ENCODE measurements at regions not wholly inside any gene's neighbourhood (a gene's known extent, or its start where the extent isn't known, plus 50 kb on each side); places are given as distances from the start of the nearest gene placed in this dataset.
A peak's percentile ranks its signal among the peaks of the same experiment; 100 is the strongest.
"Not testable (repeated sequence)": the region's sequence is repeated elsewhere in the genome, so short reads cannot be mapped to it uniquely, and the experiment has no call there.

- peak; percentile 57 for DNase-seq (ENCODE audit: low read depth)
Observed at GRCh38 chr6:11890849-11891248, 112.2 kb upstream of the ADTRP start.

- no peak for DNase-seq (ENCODE audit: low read depth)
Observed at GRCh38 chr6:11890209-11890608, 111.6 kb upstream of the ADTRP start.

- DNase-seq (ENCODE audit: low read depth) = peak; percentile 76
Observed at GRCh38 chr6:11889572-11889971, 111.0 kb upstream of the ADTRP start.

DNA sequence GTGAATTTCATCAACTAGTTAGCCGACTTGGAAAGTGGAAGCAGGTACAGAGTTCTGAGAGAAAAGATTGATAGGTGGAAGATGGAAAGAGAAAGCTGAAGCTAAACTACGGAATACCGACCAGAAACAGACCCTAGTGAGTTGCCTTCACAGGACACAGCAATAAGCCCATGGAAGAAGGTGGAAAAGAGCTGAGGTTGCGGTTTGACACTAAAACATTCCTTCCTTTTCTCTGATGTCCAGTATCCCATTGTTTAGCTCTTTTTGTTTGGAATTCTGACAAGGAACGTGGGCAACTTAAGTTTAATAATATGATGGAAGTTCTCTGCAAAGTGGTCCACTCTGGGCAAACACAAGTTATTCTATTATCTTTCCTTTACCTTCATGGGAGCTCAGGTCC is 110.1 kb upstream of the ADTRP start:
- no peak for DNase-seq (ENCODE audit: low read depth)

DNA sequence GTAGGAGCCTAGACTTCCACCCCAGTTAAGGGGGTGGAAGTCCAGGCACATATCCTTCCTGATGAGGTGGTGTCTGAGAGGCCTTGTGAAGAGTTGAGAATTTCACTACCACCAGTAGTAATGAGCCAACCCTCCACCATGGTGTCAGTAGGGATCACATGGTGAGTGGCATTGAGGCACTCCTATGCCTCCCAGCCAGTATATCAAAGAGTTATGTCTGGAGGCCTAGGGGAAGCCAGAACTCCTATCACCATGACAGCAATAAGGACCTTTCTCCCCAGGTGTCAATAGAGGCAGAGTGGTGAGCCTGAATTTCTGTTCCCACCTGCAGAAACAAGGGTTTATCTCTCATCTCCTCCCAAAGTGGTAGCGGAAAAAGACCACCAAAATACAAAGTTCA is 106.6 kb upstream of the ADTRP start:
- DNase-seq (ENCODE audit: low read depth) = no peak

DNA sequence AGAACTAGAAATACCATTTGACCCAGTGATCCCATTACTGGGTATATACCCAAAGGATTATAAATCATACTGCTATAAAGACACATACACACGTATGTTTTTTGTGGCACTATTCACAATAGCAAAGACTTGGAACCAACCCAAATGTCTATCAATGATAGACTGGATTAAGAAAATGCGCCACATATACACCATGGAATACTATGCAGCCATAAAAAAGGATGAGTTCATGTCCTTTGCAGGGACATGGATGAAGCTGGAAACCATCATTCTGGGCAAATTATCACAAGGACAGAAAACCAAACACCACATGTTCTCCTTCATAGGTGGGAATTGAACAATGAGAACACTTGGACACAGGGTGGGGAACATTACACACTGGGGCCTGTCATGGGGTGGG is 104.9 kb upstream of the ADTRP start:
- DNase-seq (ENCODE audit: low read depth) = not testable (repeated sequence)

DNA sequence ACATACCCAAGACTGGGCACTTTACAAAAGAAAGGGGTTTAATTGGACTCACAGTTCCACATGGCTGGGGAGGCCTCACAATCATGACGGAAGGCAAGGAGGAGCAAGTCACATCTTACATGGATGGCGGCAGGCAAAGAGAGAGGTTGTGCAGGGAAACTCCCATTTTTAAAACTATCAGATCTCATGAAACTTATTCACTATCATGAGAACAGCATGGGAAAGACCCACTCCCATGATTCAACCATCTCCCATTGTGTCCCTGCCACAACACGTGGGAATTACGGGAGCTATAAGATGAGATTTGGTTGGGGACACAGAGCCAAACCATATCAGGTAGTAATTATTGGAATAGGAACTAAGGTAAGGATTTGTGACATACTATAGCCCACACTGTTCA is 101.6 kb upstream of the ADTRP start:
- not testable (repeated sequence) for DNase-seq (ENCODE audit: low read depth)

DNA sequence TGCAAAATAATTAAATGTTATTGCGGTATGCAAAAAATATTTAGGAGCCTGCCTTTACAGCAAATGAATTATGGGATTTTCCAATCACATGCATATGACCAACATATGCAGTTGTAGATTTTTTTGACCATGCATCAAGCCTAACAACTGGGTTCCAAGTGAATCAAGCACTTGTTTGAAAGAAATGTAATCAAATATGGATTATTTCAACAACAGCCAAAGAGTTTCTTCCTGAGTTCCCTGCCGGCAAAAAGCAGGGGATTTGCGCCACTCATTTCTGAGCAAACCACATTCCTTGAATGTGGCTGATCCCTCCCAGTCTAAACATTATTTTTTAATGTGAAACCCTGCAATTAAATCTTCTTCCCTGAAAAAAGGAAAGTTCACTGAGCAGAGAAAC is 100.1 kb upstream of the ADTRP start:
- no peak for DNase-seq (ENCODE audit: low read depth)

- DNase-seq (ENCODE audit: low read depth) = no peak
Observed at GRCh38 chr6:11878029-11878428, 99.4 kb upstream of the ADTRP start.

GRCh38 chr6:11876934-11877433 is 98.4 kb upstream of the ADTRP start:
- DNase-seq (ENCODE audit: low read depth) = no peak

- DNase-seq (ENCODE audit: low read depth) = no peak
Observed at GRCh38 chr6:11875325-11876109, 96.9 kb upstream of the ADTRP start.

DNA sequence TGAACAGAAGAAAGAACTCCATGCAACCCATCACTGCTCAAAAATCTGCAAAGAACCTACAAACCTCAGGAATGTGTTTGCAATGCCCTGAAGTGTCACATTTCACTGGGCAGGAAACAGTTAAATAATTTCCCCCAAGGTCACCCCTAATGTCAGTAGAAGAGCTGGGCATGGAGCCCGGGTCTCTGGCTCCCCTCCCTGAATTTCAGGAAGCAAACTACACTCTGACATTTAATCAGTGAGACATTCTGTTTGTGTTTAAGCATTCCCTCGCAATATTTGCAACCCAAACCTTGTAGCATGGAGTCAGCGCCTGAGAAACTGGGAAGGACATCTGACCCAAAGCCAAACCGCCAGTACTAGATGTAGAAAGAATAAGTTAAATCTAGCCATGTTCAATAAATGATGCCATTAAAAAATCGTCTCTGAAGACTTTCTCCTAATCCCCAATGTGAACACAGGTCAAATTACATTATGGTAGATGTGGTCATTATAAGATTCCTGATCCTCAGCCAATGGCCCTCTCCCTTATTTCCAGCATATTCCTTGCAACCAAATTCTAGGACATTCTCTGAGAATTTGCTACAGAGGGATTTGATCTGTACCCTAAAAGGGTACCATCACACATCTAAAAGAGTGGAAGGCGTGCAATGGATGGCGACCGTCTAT is 91.2 kb upstream of the ADTRP start:
- peak; percentile 91 for DNase-seq (ENCODE audit: low read depth)

GRCh38 chr6:11868392-11868791 is 89.8 kb upstream of the ADTRP start:
- DNase-seq (ENCODE audit: low read depth) = peak; percentile 41

- DNase-seq (ENCODE audit: low read depth) = no peak
Observed at GRCh38 chr6:11865680-11866300, 87.2 kb upstream of the ADTRP start.

DNA sequence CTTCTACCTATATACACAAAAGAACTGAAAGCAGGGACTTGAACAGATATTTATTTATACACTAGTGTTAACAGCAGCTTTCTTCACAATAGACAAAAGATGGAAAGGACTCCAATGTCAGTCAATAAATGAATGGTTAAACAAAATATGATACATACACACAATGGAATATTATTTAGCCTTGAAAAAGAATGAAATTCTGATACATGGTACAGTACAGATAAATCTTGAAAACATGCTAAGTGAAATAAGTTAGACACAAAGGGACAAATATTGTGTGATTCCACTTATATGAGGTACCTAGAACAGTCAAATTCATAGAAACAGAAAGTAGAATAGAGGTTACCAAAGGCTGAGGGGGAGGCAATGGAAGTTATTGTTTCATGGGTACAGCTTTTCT is 79.8 kb upstream of the ADTRP start:
- DNase-seq (ENCODE audit: low read depth) = no peak

- DNase-seq (ENCODE audit: low read depth) = no peak
Observed at GRCh38 chr6:11855743-11856142, 77.1 kb upstream of the ADTRP start.

- peak; percentile 55 for DNase-seq (ENCODE audit: low read depth)
Observed at GRCh38 chr6:11854408-11855165, 76.0 kb upstream of the ADTRP start.

- DNase-seq (ENCODE audit: low read depth) = peak; percentile 15
Observed at GRCh38 chr6:11853678-11854407, 75.2 kb upstream of the ADTRP start.

DNA sequence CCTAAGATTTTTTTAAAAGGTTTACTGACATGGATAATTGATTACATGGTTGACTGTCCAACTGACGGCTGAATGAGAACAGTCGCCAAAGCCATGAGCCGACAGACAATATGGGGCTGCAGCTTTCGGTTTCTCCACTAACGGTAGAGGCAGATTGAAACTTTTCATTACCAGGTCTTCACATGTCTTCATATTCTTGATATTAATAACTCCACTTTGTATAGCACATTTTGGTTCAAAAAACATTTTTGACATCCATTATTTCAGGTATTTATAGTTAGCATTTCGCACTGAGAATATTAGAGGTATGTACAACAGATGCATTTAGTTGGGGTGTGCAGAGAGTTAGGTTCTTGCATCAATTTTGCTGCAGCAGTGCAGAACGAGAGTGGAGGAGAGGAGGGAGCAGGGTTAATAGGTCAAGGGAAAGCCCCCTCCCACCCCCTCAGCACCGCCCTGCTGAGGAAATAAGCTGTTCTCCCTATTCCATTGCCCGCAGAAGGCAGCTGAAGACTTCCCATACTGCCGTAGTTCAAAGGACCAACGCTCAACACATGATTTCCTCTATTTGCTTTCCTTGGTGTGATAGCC is 73.6 kb upstream of the ADTRP start:
- DNase-seq (ENCODE audit: low read depth) = no peak

DNA sequence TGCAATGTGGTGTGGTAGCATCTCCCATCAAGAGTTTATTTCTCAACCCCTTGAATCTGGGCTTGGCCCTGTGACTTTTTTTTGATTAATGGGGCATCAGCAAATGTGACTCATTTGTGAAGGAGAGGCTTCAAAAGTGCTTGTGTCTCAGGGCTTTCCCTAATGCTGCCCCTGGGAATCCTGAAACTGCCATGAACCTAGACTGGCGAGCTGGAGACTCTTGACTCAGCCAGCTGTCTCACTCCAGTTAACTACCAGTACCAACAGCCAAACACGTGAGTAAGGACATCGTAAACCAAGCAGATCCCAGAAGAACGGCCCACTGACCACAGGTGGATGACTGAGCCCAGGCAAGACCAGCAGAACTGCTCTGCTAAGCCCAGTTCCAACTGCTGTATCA is 72.8 kb upstream of the ADTRP start:
- no peak for DNase-seq (ENCODE audit: low read depth)

All from fibroblast of gingiva (primary cell).